Glutamatergic neuron (in vitro differentiated cells): ENCODE measurements at regions not wholly inside any gene's neighbourhood (a gene's known extent, or its start where the extent isn't known, plus 50 kb on each side); places are given as distances from the start of the nearest gene placed in this dataset.
"Not testable (repeated sequence)": the region's sequence is repeated elsewhere in the genome, so short reads cannot be mapped to it uniquely, and the experiment has no call there.

Source experiments
- DNase-seq: peaks from one replicate; pipeline ENCODE4 v3.0.0; 2022
- H3K27ac Mint-ChIP-seq: one replicate; pipeline ENCODE4 v1.8.0; 2020; ENCODE audit warnings: mild to moderate bottlenecking, mixed read lengths, inconsistent platforms; ENCODE audit not compliant: unreplicated experiment
- H3K27me3 Mint-ChIP-seq: one replicate; pipeline ENCODE4 v1.8.0; 2020; ENCODE audit warnings: mild to moderate bottlenecking, moderate library complexity, mixed read lengths, inconsistent platforms; ENCODE audit not compliant: unreplicated experiment
- H3K36me3 Mint-ChIP-seq: one replicate; pipeline ENCODE4 v1.8.0; 2020; ENCODE audit warnings: mild to moderate bottlenecking, mixed read lengths, inconsistent platforms; ENCODE audit not compliant: unreplicated experiment
- H3K4me1 Mint-ChIP-seq: one replicate; pipeline ENCODE4 v1.8.0; 2020; ENCODE audit warnings: mild to moderate bottlenecking, low read depth, mixed read lengths, inconsistent platforms; ENCODE audit not compliant: unreplicated experiment
- H3K4me3 Mint-ChIP-seq: one replicate; pipeline ENCODE4 v1.8.0; 2020; ENCODE audit warnings: mild to moderate bottlenecking, mixed read lengths, inconsistent platforms; ENCODE audit not compliant: unreplicated experiment
- H3K9me3 Mint-ChIP-seq: one replicate; pipeline ENCODE4 v1.8.0; 2020; ENCODE audit warnings: mild to moderate bottlenecking, moderate library complexity, mixed read lengths, inconsistent platforms; ENCODE audit not compliant: unreplicated experiment
- TF ChIP-seq, protein P1 (sequence below): fragments of 200-600 bp; sonication (generic); IDR thresholded peaks from one replicate; pipeline ENCODE4 v1.5.0; 2021; ENCODE audit not compliant: partially characterized antibody, unreplicated experiment

DNA sequence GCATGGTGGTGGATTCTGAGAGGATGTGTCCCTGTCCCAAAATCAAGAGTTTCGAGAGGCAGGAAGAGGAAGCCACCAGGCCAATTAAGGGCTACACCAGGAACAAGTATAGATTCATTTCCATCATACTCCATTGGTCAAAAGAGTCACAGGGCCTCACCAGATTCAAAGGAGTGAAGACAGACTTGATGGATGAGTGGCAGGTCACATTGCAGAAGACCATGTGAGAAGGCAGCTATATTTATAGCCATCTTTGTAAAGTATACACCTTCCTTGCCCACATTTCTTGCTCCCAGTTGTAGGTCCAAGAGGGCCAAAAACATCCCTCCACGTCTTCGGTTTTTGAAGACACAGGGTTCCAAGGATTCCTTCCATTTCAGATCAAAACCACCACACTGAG is 406.0 kb downstream of the BCOR start:
- TF ChIP-seq, protein P1, sequence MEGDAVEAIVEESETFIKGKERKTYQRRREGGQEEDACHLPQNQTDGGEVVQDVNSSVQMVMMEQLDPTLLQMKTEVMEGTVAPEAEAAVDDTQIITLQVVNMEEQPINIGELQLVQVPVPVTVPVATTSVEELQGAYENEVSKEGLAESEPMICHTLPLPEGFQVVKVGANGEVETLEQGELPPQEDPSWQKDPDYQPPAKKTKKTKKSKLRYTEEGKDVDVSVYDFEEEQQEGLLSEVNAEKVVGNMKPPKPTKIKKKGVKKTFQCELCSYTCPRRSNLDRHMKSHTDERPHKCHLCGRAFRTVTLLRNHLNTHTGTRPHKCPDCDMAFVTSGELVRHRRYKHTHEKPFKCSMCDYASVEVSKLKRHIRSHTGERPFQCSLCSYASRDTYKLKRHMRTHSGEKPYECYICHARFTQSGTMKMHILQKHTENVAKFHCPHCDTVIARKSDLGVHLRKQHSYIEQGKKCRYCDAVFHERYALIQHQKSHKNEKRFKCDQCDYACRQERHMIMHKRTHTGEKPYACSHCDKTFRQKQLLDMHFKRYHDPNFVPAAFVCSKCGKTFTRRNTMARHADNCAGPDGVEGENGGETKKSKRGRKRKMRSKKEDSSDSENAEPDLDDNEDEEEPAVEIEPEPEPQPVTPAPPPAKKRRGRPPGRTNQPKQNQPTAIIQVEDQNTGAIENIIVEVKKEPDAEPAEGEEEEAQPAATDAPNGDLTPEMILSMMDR, result no peak
- Mint-ChIP-seq H3K4me1 (peaks cover 10% of the 10 kb centered on the region), H3K27me3 (peaks cover 2% of the 10 kb centered on the region), H3K4me3 (no peak overlapping the region), H3K27ac (no peak overlapping the region), H3K36me3 (peaks cover 6% of the 10 kb centered on the region), H3K9me3 (peaks cover under 1% of the 10 kb centered on the region)
- DNase-seq, result no peak

- no peak overlapping the region for H3K27ac Mint-ChIP-seq
- H3K4me1 Mint-ChIP-seq, result peaks cover 10% of the 10 kb centered on the region
- H3K4me3 Mint-ChIP-seq, result no peak overlapping the region
- H3K36me3 Mint-ChIP-seq, result peaks cover 6% of the 10 kb centered on the region
- peaks cover 2% of the 10 kb centered on the region for H3K27me3 Mint-ChIP-seq
- TF ChIP-seq, protein P1, result no peak
- no peak for DNase-seq
- no peaks in the 10 kb centered on the region for H3K9me3 Mint-ChIP-seq
Observed at GRCh38 chrX:39692796-39693195, 405.0 kb downstream of the BCOR start.

GRCh38 chrX:39693298-39693697 is 404.5 kb downstream of the BCOR start:
- TF ChIP-seq, protein P1, result no peak
- no peaks in the 10 kb centered on the region for H3K9me3 Mint-ChIP-seq
- no peak for DNase-seq
- H3K4me1 Mint-ChIP-seq, result peaks cover 8% of the 10 kb centered on the region
- H3K27ac Mint-ChIP-seq, result no peak overlapping the region
- peaks cover 6% of the 10 kb centered on the region for H3K36me3 Mint-ChIP-seq
- peaks cover 2% of the 10 kb centered on the region for H3K27me3 Mint-ChIP-seq
- H3K4me3 Mint-ChIP-seq, result no peak overlapping the region

DNA sequence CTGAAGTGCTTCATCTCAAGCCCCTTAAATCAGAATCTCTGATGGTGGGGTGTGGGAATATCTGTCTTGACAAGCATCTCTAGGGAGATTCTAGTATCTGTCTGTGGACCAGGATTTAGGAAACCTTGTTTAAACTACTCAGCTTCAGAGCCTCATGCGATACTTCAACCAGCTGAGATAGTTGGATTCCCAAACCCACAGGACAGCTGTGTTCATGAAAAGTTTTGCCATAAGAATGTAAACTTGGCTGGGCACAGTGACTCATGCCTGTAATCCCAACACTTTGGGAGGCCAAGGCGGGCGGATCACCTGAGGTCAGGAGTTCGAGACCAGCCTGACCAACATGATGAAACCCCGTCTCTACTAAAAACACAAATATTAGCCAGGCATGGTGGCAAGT is 395.1 kb downstream of the BCOR start:
- not testable (repeated sequence) for H3K36me3 Mint-ChIP-seq, DNase-seq, H3K27me3 Mint-ChIP-seq, H3K9me3 Mint-ChIP-seq, H3K27ac Mint-ChIP-seq, H3K4me3 Mint-ChIP-seq, H3K4me1 Mint-ChIP-seq

GRCh38 chrX:39703307-39703706 is 394.5 kb downstream of the BCOR start:
- no peaks in the 10 kb centered on the region for H3K27me3 Mint-ChIP-seq
- no peak overlapping the region for H3K4me3 Mint-ChIP-seq
- H3K4me1 Mint-ChIP-seq, result no peaks in the 10 kb centered on the region

More at GRCh38 chrX:39703307-39703706, 394.5 kb downstream of the BCOR start:
- Mint-ChIP-seq H3K36me3 (no peaks in the 10 kb centered on the region), H3K9me3 (peaks cover 3% of the 10 kb centered on the region), H3K27ac (no peak overlapping the region)
- TF ChIP-seq, protein P1, result no peak
- no peak for DNase-seq
